ENCODE measurements at regions not wholly inside any gene's neighbourhood (a gene's known extent, or its start where the extent isn't known, plus 50 kb on each side); places are given as distances from the start of the nearest gene placed in this dataset.

GRCh38 chr7:110170841-110171240 lies 920.1 kb upstream of the LRRN3 start:
- TF ChIP-seq YY1 (IDR thresholded peaks at IDR 0.05; ENCODE audit: insufficient read depth, insufficient read length), result no peak
- no peak for TF ChIP-seq ZNF274 (IDR thresholded peaks at IDR 0.05; ENCODE audit: low read depth, low read length)
- no peak for TF ChIP-seq SUZ12 (IDR thresholded peaks at IDR 0.05; ENCODE audit: extremely low read depth, insufficient read depth, insufficient read length)
